ENCODE measurements at regions not wholly inside any gene's neighbourhood (a gene's known extent, or its start where the extent isn't known, plus 50 kb on each side); places are given as distances from the start of the nearest gene placed in this dataset.

DNA sequence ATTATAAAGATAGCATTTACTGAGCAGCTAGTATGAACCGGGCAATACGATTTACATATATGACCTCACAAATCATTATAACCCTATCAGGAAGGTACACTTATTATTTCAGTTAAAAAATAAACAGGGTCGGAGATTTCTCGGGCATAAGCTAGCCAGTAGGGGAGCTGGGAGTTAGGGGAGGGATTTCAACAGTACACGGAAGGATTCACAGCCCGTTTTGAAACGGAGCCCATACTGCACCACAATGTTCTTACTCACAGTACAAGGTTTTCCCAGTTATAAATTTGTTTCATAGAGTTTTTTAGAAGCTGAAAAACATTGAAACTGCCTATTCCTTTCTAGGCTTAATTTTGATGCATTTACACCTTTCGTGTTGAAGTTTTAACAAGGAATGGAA, 607.1 kb downstream of the HDGFL1 start:
- Histone ChIP-seq H4K5ac (ENCODE audit: insufficient read length, low read depth, low read length) (no peak overlapping the region), H3K4ac (ENCODE audit: low read depth, low read length) (no peak overlapping the region), H2AFZ (ENCODE audit: low read length) (no peak overlapping the region), H3K23me2 (ENCODE audit: insufficient read length, low read depth, low read length, poor library complexity, severe bottlenecking) (no peaks in the 10 kb centered on the region), H2BK20ac (ENCODE audit: low read depth, low read length, poor library complexity, severe bottlenecking) (no peak overlapping the region), H3K9me3 (ENCODE audit: control insufficient read depth, low read depth, low read length) (no peaks in the 10 kb centered on the region), H3K4me2 (ENCODE audit: insufficient read depth, insufficient read length, low read length) (no peak overlapping the region), H4K91ac (ENCODE audit: insufficient read length, low read depth, low read length) (no peak overlapping the region), H2BK120ac (ENCODE audit: low read depth, low read length, poor library complexity, severe bottlenecking) (no peak overlapping the region), H3K23ac (ENCODE audit: insufficient read length, low read depth, low read length) (no peak overlapping the region), H3K14ac (ENCODE audit: insufficient read depth, low read length) (no peak overlapping the region), H3K27ac (ENCODE audit: insufficient read length, low read depth, low read length) (no peak overlapping the region), H3K27me3 (ENCODE audit: insufficient read depth, low read length) (no peaks in the 10 kb centered on the region), H2BK5ac (ENCODE audit: insufficient read length, low read length) (no peak overlapping the region), H2AK5ac (ENCODE audit: insufficient read length, low read length) (no peak overlapping the region), H4K8ac (replicated peaks; ENCODE audit: insufficient read length, low read depth, low read length) (no peak overlapping the region), H3K79me2 (ENCODE audit: insufficient read depth, low read length) (no peaks in the 10 kb centered on the region), H3K79me1 (ENCODE audit: insufficient read depth, low read depth, low read length, poor library complexity, severe bottlenecking) (no peaks in the 10 kb centered on the region), H3K18ac (ENCODE audit: insufficient read length, low read depth, low read length) (no peak overlapping the region), H3T11ph (ENCODE audit: low read length) (no peak overlapping the region), H3K56ac (ENCODE audit: insufficient read length, low read depth, low read length) (no peak overlapping the region), H2BK15ac (ENCODE audit: low read depth, low read length) (no peak overlapping the region), H3K9ac (ENCODE audit: extremely low read depth, insufficient read length, low read length) (no peak overlapping the region), H2BK12ac (ENCODE audit: insufficient read length, low read depth, low read length) (no peak overlapping the region), H4K20me1 (ENCODE audit: control insufficient read depth, insufficient read depth, insufficient read length) (no peaks in the 10 kb centered on the region), H3K4me1 (ENCODE audit: insufficient read depth, low read length) (no peaks in the 10 kb centered on the region; the same call in 1 of the 2 replicates)
- no peak overlapping the region for H3K4me3 Mint-ChIP-seq
- no CpG with 5 or more reads among the region's 8 CpGs for WGBS (ENCODE audit: extremely low coverage, insufficient read length, low lambda C conversion rate)
- DNase-seq: no peak
- no peaks in the 10 kb centered on the region for H3K27me3 Mint-ChIP-seq (ENCODE audit: low read depth)
- peaks cover 2 to 8% (median 3%) of the 10 kb centered on the region in 3 experiments; a peak in 6 of 7 replicates for H3K36me3 Mint-ChIP-seq (ENCODE audit: insufficient read depth in 1 of 3, low read depth in 3 of 3)
- H3K9me3 Mint-ChIP-seq: peaks cover 5 to 7% of the 10 kb centered on the region in 2 experiments; a peak in 4 of 5 replicates
- no peak overlapping the region for H3K27ac Mint-ChIP-seq
- H3K4me1 Mint-ChIP-seq: peaks cover 14 to 18% of the 10 kb centered on the region in 2 experiments
- TF ChIP-seq, protein P1, sequence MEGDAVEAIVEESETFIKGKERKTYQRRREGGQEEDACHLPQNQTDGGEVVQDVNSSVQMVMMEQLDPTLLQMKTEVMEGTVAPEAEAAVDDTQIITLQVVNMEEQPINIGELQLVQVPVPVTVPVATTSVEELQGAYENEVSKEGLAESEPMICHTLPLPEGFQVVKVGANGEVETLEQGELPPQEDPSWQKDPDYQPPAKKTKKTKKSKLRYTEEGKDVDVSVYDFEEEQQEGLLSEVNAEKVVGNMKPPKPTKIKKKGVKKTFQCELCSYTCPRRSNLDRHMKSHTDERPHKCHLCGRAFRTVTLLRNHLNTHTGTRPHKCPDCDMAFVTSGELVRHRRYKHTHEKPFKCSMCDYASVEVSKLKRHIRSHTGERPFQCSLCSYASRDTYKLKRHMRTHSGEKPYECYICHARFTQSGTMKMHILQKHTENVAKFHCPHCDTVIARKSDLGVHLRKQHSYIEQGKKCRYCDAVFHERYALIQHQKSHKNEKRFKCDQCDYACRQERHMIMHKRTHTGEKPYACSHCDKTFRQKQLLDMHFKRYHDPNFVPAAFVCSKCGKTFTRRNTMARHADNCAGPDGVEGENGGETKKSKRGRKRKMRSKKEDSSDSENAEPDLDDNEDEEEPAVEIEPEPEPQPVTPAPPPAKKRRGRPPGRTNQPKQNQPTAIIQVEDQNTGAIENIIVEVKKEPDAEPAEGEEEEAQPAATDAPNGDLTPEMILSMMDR (conservative IDR thresholded peaks at IDR 0.05): no peak
